Neuronal stem cell (in vitro differentiated cells): ENCODE measurements at regions not wholly inside any gene's neighbourhood (a gene's known extent, or its start where the extent isn't known, plus 50 kb on each side); places are given as distances from the start of the nearest gene placed in this dataset.

ENCODE experiments used
- DNase-seq: peaks from one replicate; pipeline ENCODE4 v3.0.0-alpha.2; 2013; ENCODE audit warnings: low spot score
- H2AFZ ChIP-seq: one replicate; pipeline ENCODE4 v1.6.1; 2013; ENCODE audit warnings: mild to moderate bottlenecking, low read length, inconsistent platforms
- H2AK5ac ChIP-seq: 2 replicates; pipeline ENCODE4 v1.6.1; 2013; ENCODE audit warnings: low read depth, mild to moderate bottlenecking, inconsistent platforms, low read length, moderate library complexity, mixed read lengths
- H2BK120ac ChIP-seq: 2 replicates; pipeline ENCODE4 v1.6.1; 2013; ENCODE audit warnings: low read depth, mild to moderate bottlenecking, inconsistent platforms, low read length, moderate library complexity, mixed read lengths
- H2BK12ac ChIP-seq: one replicate; pipeline ENCODE4 v1.6.1; 2013; ENCODE audit warnings: low read length, inconsistent platforms
- H2BK15ac ChIP-seq: 2 replicates; pipeline ENCODE4 v1.6.1; 2013; ENCODE audit warnings: mild to moderate bottlenecking, low read length, inconsistent platforms, mixed read lengths
- H2BK5ac ChIP-seq: one replicate; pipeline ENCODE4 v1.6.1; 2013; ENCODE audit warnings: inconsistent platforms, mild to moderate bottlenecking, low read length, moderate library complexity
- H3K14ac ChIP-seq: one replicate; pipeline ENCODE4 v1.6.1; 2013; ENCODE audit warnings: low read length, inconsistent platforms
- H3K18ac ChIP-seq: 2 replicates; pipeline ENCODE4 v1.6.1; 2013; ENCODE audit warnings: low read length, inconsistent platforms
- H3K23ac ChIP-seq: 2 replicates; pipeline ENCODE4 v1.6.1; 2013; ENCODE audit warnings: low read depth, mild to moderate bottlenecking, mixed read lengths, low read length, inconsistent platforms; ENCODE audit not compliant: poor library complexity
- H3K27ac ChIP-seq: replicated peaks from 3 replicates; pipeline ENCODE4 v1.5.1; 2013; ENCODE audit warnings: low read length, inconsistent platforms
- H3K27me3 ChIP-seq, 3 experiments: 2 replicates each; pipeline ENCODE4 v1.6.1; 2013; ENCODE audit warnings: low read length in 3 of 3, mild to moderate bottlenecking in 2 of 3, inconsistent platforms in 1 of 3, low read depth in 1 of 3, mixed read lengths in 1 of 3, moderate library complexity in 1 of 3; ENCODE audit not compliant: control insufficient read depth in 3 of 3, insufficient read depth in 3 of 3
- H3K36me3 ChIP-seq, 2 donors: replicated peaks in 1 of 2; 2 replicates each; pipeline ENCODE4 v1.6.1; 2013; ENCODE audit warnings: low read length in 2 of 2; ENCODE audit not compliant: control insufficient read depth in 2 of 2, insufficient read depth in 2 of 2
- H3K4ac ChIP-seq: 2 replicates; pipeline ENCODE4 v1.6.1; 2013; ENCODE audit warnings: inconsistent platforms, mild to moderate bottlenecking, low read length, moderate library complexity
- H3K4me1 ChIP-seq, 2 donors: 1 replicate in 1 of 2; 2 replicates in 1 of 2; pipeline ENCODE4 v1.6.1; 2013; ENCODE audit warnings: low read length in 2 of 2, low read depth in 1 of 2; ENCODE audit not compliant: control insufficient read depth in 2 of 2, insufficient read depth in 1 of 2
- H3K4me2 ChIP-seq: one replicate; pipeline ENCODE4 v1.6.1; 2013; ENCODE audit warnings: mild to moderate bottlenecking, low read length, inconsistent platforms; ENCODE audit not compliant: insufficient read depth, poor library complexity, severe bottlenecking
- H3K4me3 ChIP-seq, 2 donors: 2 replicates each; pipeline ENCODE4 v1.5.1; 2013; ENCODE audit warnings: low read length in 2 of 2, mild to moderate bottlenecking in 2 of 2, inconsistent platforms in 1 of 2, moderate library complexity in 1 of 2
- H3K79me1 ChIP-seq: one replicate; pipeline ENCODE4 v1.6.1; 2013; ENCODE audit warnings: low read depth, mild to moderate bottlenecking, inconsistent platforms, low read length, moderate library complexity
- H3K9ac ChIP-seq: one replicate; pipeline ENCODE4 v1.6.1; 2013; ENCODE audit warnings: mild to moderate bottlenecking, low read depth, low read length, inconsistent platforms; ENCODE audit not compliant: poor library complexity
- H3K9me3 ChIP-seq, 2 donors: replicated peaks in 1 of 2; 2 replicates each; pipeline versions ENCODE3 to v1.6.1; 2013; ENCODE audit warnings: low read length in 2 of 2, mild to moderate bottlenecking in 2 of 2, inconsistent platforms in 1 of 2, low read depth in 1 of 2, mixed read lengths in 1 of 2, moderate library complexity in 1 of 2; ENCODE audit not compliant: control insufficient read depth in 2 of 2, insufficient read depth in 1 of 2
- H4K8ac ChIP-seq: one replicate; pipeline ENCODE4 v1.6.1; 2013; ENCODE audit warnings: low read depth, mild to moderate bottlenecking, inconsistent platforms, low read length, moderate library complexity
- H4K91ac ChIP-seq: one replicate; pipeline ENCODE4 v1.6.1; 2013; ENCODE audit warnings: low read length, low read depth, mild to moderate bottlenecking, inconsistent platforms; ENCODE audit not compliant: poor library complexity
- WGBS, 2 donors: extraction: QIAGEN DNeasy Blood & Tissue Kit; methylation state at CpG; one replicate each; pipeline ENCODE4 v1.1.7; 2013; ENCODE audit warnings: missing lambda C conversion rate in 2 of 2, mixed read lengths in 1 of 2; ENCODE audit not compliant: insufficient read length in 2 of 2, insufficient replicate concordance in 1 of 2; ENCODE audit errors: extremely low coverage in 2 of 2; 5-methylcytosine and 5-hydroxymethylcytosine counted together

- no CpG with 5 or more reads among the region's 7 CpGs for WGBS, 2 donors
- H3K79me1 ChIP-seq, result no peaks in the 10 kb centered on the region
- no peak overlapping the region for H3K27ac ChIP-seq
- H3K4me2 ChIP-seq, result peak overlapping the region; percentile 49
- H3K9ac ChIP-seq, result no peak overlapping the region
- H2BK15ac ChIP-seq, result no peak overlapping the region
- H2AFZ ChIP-seq, result peak overlapping the region; percentile 87
- H4K8ac ChIP-seq, result no peak overlapping the region
- H2AK5ac ChIP-seq, result no peak overlapping the region
- no peaks in the 10 kb centered on the region for H3K4me1 ChIP-seq
- H3K4me3 ChIP-seq, result peak overlapping the region in 1 of 2 donors; percentile 86
- no peak for DNase-seq
- no peak overlapping the region for H3K4ac ChIP-seq
- H2BK5ac ChIP-seq, result no peak overlapping the region
- H4K91ac ChIP-seq, result no peak overlapping the region
- H2BK120ac ChIP-seq, result no peak overlapping the region
- no peaks in the 10 kb centered on the region for H3K36me3 ChIP-seq
- no peaks in the 10 kb centered on the region for H3K9me3 ChIP-seq
- no peak overlapping the region for H3K23ac ChIP-seq
- no peak overlapping the region for H3K14ac ChIP-seq
- no peak overlapping the region for H3K18ac ChIP-seq
- H2BK12ac ChIP-seq, result no peak overlapping the region
- peaks cover 0 to 2% (median 0%) of the 10 kb centered on the region in 3 experiments for H3K27me3 ChIP-seq
Measured at GRCh38 chrX:80334583-80334982, 85.7 kb upstream of the TENT5D start.

GRCh38 chrX:80335062-80335830 lies 85.0 kb upstream of the TENT5D start:
- peak overlapping the region; percentile 49 for H3K4me2 ChIP-seq
- H2AFZ ChIP-seq, result peak overlapping the region; percentile 87
- no peak overlapping the region for H4K91ac ChIP-seq
- peak overlapping the region; percentile 60 for H3K9ac ChIP-seq
- H3K4me3 ChIP-seq, result peak overlapping the region; percentile 34 to 86
- peaks cover 0 to 2% (median 0%) of the 10 kb centered on the region in 3 experiments for H3K27me3 ChIP-seq
- H3K23ac ChIP-seq, result no peak overlapping the region
- H3K14ac ChIP-seq, result no peak overlapping the region
- no peak overlapping the region for H2BK120ac ChIP-seq
- no CpG with 5 or more reads among the region's 38 CpGs for WGBS, 2 donors
- no peak overlapping the region for H2BK15ac ChIP-seq
- H3K79me1 ChIP-seq, result no peaks in the 10 kb centered on the region
- H3K9me3 ChIP-seq, result no peaks in the 10 kb centered on the region
- H2BK5ac ChIP-seq, result no peak overlapping the region
- H2BK12ac ChIP-seq, result no peak overlapping the region
- no peak overlapping the region for H2AK5ac ChIP-seq
- no peak overlapping the region for H3K27ac ChIP-seq
- no peak overlapping the region for H4K8ac ChIP-seq
- H3K4ac ChIP-seq, result no peak overlapping the region
- no peaks in the 10 kb centered on the region for H3K36me3 ChIP-seq
- peak; percentile 3 for DNase-seq
- peak overlapping the region; percentile 71 for H3K18ac ChIP-seq
- no peaks in the 10 kb centered on the region for H3K4me1 ChIP-seq

DNA sequence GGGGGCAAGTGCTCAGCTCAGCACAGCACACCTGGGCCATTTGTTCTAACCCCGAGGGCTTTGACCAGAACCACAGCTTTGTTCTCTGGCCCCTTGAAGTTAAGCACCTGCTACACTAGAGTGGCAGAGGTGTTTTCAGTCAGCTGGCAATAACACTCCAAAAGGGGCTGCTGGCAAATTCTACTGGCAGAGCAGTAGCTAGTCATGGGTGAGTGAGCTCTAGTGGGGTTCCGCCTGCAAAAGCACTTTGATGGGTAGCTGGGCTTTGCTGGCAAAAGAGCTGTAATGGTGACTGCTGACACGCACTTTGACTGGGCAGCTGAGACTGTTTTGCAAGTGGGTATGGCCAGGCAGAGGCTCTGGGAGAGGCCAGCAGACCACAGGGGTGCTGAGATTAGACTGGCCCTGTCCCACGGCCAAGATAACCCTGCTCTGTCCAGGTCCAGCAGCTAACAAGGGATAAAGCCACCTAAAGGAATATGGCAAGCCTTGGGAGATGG lies 65.2 kb upstream of the TENT5D start:
- Histone ChIP-seq H4K8ac (no peak overlapping the region), H2BK15ac (no peak overlapping the region), H3K79me1 (no peaks in the 10 kb centered on the region), H2BK12ac (no peak overlapping the region), H3K9ac (no peak overlapping the region), H3K14ac (no peak overlapping the region), H3K4ac (no peak overlapping the region), H3K18ac (no peak overlapping the region), H3K36me3 (no peaks in the 10 kb centered on the region), H2AK5ac (no peak overlapping the region), H3K27ac (no peak overlapping the region), H3K4me2 (no peak overlapping the region), H4K91ac (no peak overlapping the region), H3K9me3 (no peaks in the 10 kb centered on the region), H2AFZ (no peak overlapping the region), H3K23ac (no peak overlapping the region), H2BK120ac (no peak overlapping the region), H3K4me1 (no peaks in the 10 kb centered on the region), H3K4me3 (no peak overlapping the region), H2BK5ac (no peak overlapping the region), H3K27me3 (no peaks in the 10 kb centered on the region)
- no CpG with 5 or more reads among the region's 4 CpGs for WGBS, 2 donors
- no peak for DNase-seq
